Heart right ventricle (tissue), 16 donors: ENCODE measurements at regions not wholly inside any gene's neighbourhood (a gene's known extent, or its start where the extent isn't known, plus 50 kb on each side); places are given as distances from the start of the nearest gene placed in this dataset.

Experiments
- ATAC-seq, 8 donors: fragments of 200-7000 bp; cut with Tn5 transposase; one replicate each; pipeline ENCODE4 v1.9.1; 2020; ENCODE audit warnings: mild to moderate bottlenecking in 8 of 8, moderate library complexity in 8 of 8, moderate number of reproducible peaks in 1 of 8
- DNase-seq, 2 donors: peaks; one replicate each; pipeline ENCODE4 v3.0.0-alpha.2; 2020
- H3K27ac ChIP-seq, 10 donors: fragments of 200-600 bp; sonication (generic) in 2 of 10; one replicate each; pipeline versions ENCODE4 v1.5.0 to v1.8.0; 2020 to 2022; ENCODE audit warnings: mild to moderate bottlenecking in 3 of 10
- H3K27me3 ChIP-seq, 7 donors: fragments of 200-600 bp; one replicate each; pipeline ENCODE4 v1.8.0; 2021 to 2022; ENCODE audit warnings: mild to moderate bottlenecking in 2 of 7
- H3K36me3 ChIP-seq, 9 donors: fragments of 200-600 bp; sonication (generic) in 1 of 9; one replicate each; pipeline versions ENCODE4 v1.5.0 to v1.8.0; 2020 to 2022; ENCODE audit warnings: mild to moderate bottlenecking in 2 of 9
- H3K4me1 ChIP-seq, 9 donors: fragments of 200-600 bp; sonication (generic) in 1 of 9; one replicate each; pipeline versions ENCODE4 v1.5.0 to v1.8.0; 2020 to 2022; ENCODE audit warnings: mild to moderate bottlenecking in 4 of 9
- H3K4me3 ChIP-seq, 10 donors: fragments of 200-600 bp; sonication (generic) in 2 of 10; one replicate each; pipeline versions ENCODE4 v1.5.0 to v1.8.0; 2020 to 2022; ENCODE audit warnings: mild to moderate bottlenecking in 7 of 10, moderate library complexity in 2 of 10
- H3K9me3 ChIP-seq, 11 donors: fragments of 200-600 bp in 10 of 11; sonication (generic) in 2 of 11; one replicate each; pipeline versions ENCODE4 v1.5.0 to v1.8.0; 2013 to 2022; ENCODE audit warnings: mild to moderate bottlenecking in 2 of 11, control low read depth in 1 of 11, moderate library complexity in 1 of 11
- WGBS, 2 donors: extraction: QIAGEN DNeasy Blood & Tissue Kit; methylation state at CpG; one replicate each; pipeline ENCODE4 v1.1.7; 2013; ENCODE audit warnings: inconsistent platforms in 1 of 2; 5-methylcytosine and 5-hydroxymethylcytosine counted together
- intact Hi-C, 10 donors: fragments of 100-400 bp; cut with DNase I; formaldehyde crosslinking; loops; one replicate each; pipeline versions ENCODE4 v1.11.1 to v1.14.2; 2022
- TF ChIP-seq, protein P1 (sequence below), 9 donors: fragments of 200-600 bp; sonication (generic) in 2 of 9; IDR thresholded peaks; one replicate each; pipeline versions ENCODE4 v1.5.0 to v1.8.0; 2021 to 2022; ENCODE audit warnings: antibody characterized with exemption in 9 of 9, mild to moderate bottlenecking in 5 of 9, moderate library complexity in 1 of 9
- donor health status: Arrhythmogenic right ventricular cardiomyopathy.
- donor health status: ischemic (EF 13 %, LVEDD 7.1; RV severe dilation, severe dysfunction).
- donor health status: healthy with polysubstance abuse.
- donor health status: DM: no; HTN: yes; CAD: no.
- donor health status: DM: no; HTN: no; CAD: no.
- donor health status: ischemic (EF 25% LVEDD 6.9; RV normal size, moderate dysfunction).
- donor health status: ischemic (EF 25% LVEDD 5.7; RV mildly dilated, moderate dysfunction).
- donor health status: healthy.
- donor health status: DM: yes; HTN: yes; CAD: no.
- donor health status: Ischemic cardiomyopathy.
- donor health status: ischemic (EF 35%, LVEDD 5.7; RV mildly dilated, moderate dysfunction).
- donor health status: nonischemic (EF 11% LVEDD 7.7; RV severe dilation, severe dysfunction).
- donor health status: DM: yes; HTN: yes; CAD: no.
- donor health status: PGD.
- donor health status: ischemic (EF 29% LVEDD 5.4; RV normal size, mild dysfunction).
- donor health status: nonischemic (EF 23%, LVEDD 6.1; RV moderate dilation, normal function).

DNA sequence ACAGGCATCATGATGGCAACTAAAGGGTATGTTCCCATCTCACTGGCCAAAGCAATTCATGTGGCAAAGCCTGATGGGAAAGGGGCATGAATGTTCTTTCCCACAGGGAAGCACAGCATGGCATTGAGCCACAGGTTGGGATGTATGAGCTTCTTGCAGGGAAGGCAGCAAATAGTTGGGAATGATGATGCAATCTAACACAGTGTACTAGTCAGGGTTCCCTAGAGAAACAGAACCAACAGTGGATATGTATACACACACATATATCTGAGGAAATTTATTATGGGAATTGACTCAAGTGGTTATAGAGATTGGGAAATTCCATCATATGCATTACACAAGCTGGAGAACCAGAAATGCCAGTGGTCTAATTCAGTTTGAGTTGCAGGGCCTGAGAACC is 253.6 kb upstream of the NPVF start:
- DNase-seq (no peak), ATAC-seq (no peak)
- H3K4me1 ChIP-seq, result no peaks in the 10 kb centered on the region
- no peaks in the 10 kb centered on the region for H3K27me3 ChIP-seq
- no peaks in the 10 kb centered on the region for H3K9me3 ChIP-seq
- H3K4me3 ChIP-seq, result no peak overlapping the region
- TF ChIP-seq, protein P1, sequence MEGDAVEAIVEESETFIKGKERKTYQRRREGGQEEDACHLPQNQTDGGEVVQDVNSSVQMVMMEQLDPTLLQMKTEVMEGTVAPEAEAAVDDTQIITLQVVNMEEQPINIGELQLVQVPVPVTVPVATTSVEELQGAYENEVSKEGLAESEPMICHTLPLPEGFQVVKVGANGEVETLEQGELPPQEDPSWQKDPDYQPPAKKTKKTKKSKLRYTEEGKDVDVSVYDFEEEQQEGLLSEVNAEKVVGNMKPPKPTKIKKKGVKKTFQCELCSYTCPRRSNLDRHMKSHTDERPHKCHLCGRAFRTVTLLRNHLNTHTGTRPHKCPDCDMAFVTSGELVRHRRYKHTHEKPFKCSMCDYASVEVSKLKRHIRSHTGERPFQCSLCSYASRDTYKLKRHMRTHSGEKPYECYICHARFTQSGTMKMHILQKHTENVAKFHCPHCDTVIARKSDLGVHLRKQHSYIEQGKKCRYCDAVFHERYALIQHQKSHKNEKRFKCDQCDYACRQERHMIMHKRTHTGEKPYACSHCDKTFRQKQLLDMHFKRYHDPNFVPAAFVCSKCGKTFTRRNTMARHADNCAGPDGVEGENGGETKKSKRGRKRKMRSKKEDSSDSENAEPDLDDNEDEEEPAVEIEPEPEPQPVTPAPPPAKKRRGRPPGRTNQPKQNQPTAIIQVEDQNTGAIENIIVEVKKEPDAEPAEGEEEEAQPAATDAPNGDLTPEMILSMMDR (IDR thresholded peaks at IDR 0.05), result no peak
- no peaks in the 10 kb centered on the region for H3K36me3 ChIP-seq
- H3K27ac ChIP-seq, result no peak overlapping the region
- intact Hi-C loops, result no loop called here

DNA sequence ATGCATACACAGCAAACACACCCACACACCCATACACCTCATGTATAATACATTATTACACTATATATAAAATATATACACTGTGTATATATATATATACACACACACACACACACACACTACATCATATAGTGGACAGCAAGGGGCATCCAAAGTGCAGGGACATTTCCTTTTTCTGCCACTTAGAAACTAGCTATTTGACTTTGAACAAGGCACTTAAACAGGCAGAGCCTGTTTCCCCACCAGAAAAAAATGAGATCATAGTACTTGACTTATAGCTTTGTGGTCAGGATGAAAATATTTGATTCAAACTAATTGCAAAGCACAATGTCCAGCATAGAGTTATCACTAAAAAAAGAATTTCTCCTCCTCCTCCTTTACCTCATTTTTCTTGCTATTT is 254.3 kb upstream of the NPVF start:
- Histone ChIP-seq H3K36me3 (no peaks in the 10 kb centered on the region), H3K27me3 (no peaks in the 10 kb centered on the region), H3K9me3 (no peaks in the 10 kb centered on the region), H3K4me1 (no peaks in the 10 kb centered on the region), H3K27ac (no peak overlapping the region), H3K4me3 (no peak overlapping the region)
- intact Hi-C loops, result no loop called here
- TF ChIP-seq, protein P1 (IDR thresholded peaks at IDR 0.05), result no peak
- no peak for DNase-seq
- no peak for ATAC-seq

DNA sequence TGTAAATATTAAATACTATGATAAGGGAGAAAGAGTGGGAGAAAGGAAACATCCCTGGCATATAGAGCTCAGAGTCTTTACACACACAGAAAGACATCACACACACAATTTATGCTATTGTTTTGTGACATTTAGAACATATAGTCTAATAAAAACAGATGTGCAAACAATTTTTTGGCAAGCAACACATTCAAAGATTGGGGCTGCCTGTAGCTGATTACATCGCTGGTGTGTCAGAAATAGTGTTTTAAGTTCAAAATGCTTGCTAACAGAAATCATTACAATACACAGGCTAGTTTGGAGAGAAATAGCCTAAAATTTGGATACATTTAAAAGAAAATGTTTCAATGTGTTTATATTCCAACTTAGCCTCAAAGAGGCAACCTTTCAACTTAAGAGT is 256.7 kb upstream of the NPVF start:
- no peak for ATAC-seq
- TF ChIP-seq, protein P1 (IDR thresholded peaks at IDR 0.05), result no peak
- H3K27ac ChIP-seq, result no peak overlapping the region

DNA sequence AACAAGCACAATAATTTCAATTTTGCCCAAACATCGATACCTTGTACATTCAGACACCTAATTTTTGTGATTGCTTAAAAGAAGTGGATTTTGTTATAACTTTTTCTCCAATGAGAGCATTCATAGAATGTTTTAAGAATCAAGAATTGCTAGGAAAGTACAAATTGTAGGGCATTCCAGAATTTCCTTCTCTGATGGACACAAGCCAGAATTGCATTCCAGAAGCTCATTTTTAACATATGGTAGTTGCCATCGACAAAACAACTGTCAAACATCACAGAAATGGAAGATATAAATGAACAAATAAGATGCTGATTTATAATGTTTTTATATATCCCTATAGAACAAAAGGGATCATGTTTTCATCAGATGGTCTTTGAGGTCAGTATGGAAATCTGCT is 258.4 kb upstream of the NPVF start:
- Histone ChIP-seq H3K27ac (no peak overlapping the region), H3K4me3 (no peak overlapping the region), H3K27me3 (no peaks in the 10 kb centered on the region), H3K36me3 (no peaks in the 10 kb centered on the region), H3K4me1 (no peaks in the 10 kb centered on the region), H3K9me3 (no peaks in the 10 kb centered on the region)
- TF ChIP-seq, protein P1 (IDR thresholded peaks at IDR 0.05), result no peak
- intact Hi-C loops, result no loop called here
- DNase-seq, result no peak
- WGBS, 2 donors, result 64 to 68% methylated on average over 2 of the region's 2 CpGs
- no peak for ATAC-seq

More for the DNA sequence above, 256.7 kb upstream of the NPVF start:
- Histone ChIP-seq H3K27me3 (no peaks in the 10 kb centered on the region), H3K4me1 (no peaks in the 10 kb centered on the region), H3K9me3 (no peaks in the 10 kb centered on the region), H3K4me3 (no peak overlapping the region), H3K36me3 (no peaks in the 10 kb centered on the region)
- 50 to 88% methylated on average over 1 of the region's 1 CpG for WGBS, 2 donors
- DNase-seq, result no peak
- intact Hi-C loops, result no loop called here
